GM18870 (cell line): ENCODE measurements at regions not wholly inside any gene's neighbourhood (a gene's known extent, or its start where the extent isn't known, plus 50 kb on each side); places are given as distances from the start of the nearest gene placed in this dataset.

Source experiments
- ATAC-seq: cut with Tn5 transposase; IDR thresholded peaks from one replicate; pipeline ENCODE4 v1.9.1; 2021; ENCODE audit warnings: moderate library complexity; ENCODE audit not compliant: unreplicated experiment

DNA sequence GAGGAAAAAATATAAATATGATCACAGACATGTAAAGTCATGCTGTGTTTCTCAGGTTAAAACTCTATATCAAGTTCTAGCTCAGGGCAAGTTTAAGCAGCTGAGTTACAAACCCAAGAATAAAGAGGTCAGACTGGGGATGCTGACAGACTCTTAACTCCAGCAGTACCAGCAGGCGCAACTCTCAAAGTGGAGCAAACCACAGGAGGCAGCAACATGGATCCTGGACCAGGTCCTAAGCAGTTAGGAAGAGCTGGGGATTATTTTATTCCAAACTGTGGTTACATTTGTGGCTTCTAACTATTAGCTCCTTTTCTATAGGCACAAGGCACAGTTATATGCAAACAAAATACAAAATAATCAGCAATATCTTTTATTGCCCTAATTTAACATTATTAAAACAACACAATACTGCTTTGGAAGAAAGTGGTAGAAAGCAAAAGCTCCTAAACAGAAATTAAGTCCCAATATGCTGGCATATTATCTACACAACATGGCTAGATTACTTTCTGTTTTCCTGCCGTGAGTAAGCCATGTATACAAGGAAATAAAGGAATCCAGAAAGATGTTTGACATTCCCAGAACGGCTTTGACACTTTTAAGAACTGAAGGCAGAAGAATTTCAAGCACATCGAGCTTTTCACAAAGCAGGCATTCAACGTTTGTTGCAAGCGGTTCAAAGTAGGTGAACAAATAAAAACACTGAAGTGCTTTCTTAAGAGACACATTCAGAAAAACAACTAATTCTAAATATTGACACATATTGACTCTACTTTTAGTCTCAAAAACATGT, 378.8 kb upstream of the ZNF608 start:
- ATAC-seq, result no peak

DNA sequence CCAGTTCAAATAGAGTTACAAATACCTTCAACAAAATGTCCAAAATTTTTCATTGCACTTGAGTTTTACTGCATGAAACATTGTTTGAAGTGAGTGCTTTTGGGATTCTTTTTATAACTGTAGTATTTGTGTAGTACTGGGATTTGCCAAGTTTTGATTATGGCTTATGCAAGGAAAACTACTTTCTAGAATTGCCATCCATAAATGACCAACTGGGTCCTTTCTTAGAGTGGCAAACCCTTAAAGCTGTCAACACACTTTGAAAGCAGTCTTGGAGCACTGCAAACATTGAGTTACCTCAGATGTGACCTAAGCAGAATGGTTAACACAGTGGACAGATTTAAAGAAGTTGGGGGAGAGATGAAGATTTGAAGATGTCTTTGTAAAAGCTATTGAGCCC, 379.6 kb upstream of the ZNF608 start:
- ATAC-seq, result no peak

DNA sequence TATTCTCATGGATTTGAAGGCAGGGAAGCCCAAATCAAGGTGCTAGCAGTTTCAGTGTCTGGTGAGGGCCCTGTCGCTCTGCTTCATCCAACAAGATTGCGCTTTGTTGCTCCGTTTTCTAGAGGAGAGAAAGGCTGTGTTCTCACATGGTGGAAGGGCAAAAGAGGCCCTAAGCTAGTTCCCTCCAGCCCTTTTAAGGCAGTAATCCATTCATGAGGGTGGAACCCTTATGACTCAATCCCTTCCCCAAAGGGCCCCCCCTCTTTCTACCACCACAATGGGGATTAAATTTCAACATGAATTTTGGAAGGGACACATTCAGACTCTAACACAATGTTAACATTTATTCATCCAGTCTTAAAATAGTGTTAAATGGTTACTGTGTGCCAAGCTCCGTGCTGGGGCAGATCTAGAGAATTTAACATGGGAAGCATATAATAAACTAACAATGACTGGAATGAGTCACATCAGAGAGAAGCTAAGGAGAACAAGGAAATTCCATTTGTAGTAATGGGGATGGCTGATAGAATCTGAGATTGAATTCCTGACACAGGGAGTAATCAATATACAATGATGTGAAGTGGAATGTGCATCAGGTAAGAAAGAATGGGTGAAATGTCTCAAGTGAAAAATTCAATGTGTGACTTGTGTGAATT, 382.8 kb upstream of the ZNF608 start:
- ATAC-seq, result no peak

DNA sequence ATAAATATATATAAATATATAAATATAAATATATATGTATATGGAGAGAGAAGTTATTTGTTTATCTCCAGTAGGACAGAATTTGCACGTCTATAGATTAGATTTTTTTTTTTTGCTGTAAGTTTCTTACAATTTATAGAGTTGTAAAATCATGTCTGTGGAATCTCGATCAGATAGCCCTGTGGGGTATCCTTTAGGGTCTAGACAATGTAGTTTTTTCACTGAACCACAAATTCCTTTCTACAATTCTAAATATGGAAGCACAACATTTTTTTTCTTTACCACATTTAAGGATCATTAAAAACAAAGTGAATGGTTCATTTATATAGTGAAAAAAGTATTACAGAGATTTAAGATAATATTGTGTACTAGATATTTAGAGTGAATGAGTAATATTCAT, 384.2 kb upstream of the ZNF608 start:
- ATAC-seq, result no peak

DNA sequence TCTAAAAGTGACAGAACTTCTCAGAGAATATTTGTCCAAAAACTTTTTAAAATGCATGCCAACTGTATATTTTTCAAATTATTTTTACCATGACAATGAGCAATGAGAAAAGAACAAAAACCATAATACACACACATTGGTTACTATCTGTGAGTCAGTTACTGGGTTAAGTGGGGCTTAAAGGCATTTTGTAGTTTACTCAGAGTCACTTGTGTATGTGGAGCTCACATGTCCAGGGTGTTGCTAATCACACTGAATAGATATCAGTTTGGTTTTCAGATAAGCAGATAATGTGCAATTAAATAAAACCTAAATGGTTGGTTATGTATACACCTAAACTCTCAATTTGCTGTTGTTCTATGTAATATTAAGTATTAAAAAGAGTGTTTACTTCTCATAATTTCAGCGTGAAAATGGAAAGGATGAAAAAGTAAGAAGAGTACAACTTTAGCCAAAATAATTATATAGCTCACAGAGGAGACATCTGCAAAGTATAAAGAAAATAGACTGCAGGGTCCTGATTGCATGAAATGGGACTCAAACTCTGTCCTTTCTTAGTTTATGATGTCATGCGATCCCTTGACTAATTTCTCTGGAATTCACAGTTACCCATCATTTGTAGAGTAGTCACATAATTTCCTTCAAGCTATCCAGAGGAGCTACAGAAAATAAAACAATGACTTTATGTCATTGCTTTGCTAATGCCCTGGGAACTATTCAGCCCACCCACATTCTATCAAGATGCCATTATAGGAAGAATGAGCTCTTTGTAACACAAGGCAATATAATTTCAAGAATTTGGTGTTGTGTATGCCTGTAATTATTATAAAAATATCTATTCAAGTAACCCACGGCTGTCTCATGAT, 388.0 kb upstream of the ZNF608 start:
- ATAC-seq, result no peak

DNA sequence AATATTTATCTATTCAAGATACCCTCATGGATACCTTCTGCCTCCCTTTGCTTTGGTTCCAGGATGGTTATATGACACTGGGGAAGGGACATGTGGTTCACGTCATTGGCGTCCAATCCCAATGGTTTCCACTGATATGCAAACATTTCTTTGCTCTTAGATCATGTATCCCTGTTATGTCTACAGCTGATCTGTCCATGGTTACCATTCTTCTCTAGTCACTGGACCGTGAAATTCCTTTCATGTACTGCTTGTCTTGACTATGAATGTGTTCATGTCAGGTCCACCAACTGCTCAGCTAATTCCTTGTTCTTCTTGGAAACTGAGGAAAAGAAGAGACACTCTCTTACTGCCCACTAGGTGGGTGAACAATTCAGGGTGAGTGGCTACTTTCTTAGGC, 391.1 kb upstream of the ZNF608 start:
- no peak for ATAC-seq

DNA sequence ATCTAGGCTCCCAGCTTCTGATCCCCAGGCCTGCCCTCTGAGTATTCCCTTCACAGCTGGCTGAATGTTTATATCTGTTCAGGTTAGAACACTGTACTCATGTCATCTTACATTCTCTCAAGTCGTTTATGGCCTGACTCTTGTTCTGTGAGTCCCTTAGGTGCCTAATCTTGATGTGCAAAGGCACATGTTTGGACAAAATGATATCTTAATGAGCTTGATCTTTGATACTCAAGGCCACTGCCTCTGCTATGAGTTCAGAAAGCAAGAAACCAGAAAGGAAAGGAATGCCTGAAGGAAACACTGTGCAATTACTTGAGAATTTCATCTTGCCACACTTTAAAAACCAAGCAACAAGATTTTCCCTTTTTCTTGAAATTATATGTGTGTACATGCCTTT, 391.8 kb upstream of the ZNF608 start:
- ATAC-seq, result no peak

DNA sequence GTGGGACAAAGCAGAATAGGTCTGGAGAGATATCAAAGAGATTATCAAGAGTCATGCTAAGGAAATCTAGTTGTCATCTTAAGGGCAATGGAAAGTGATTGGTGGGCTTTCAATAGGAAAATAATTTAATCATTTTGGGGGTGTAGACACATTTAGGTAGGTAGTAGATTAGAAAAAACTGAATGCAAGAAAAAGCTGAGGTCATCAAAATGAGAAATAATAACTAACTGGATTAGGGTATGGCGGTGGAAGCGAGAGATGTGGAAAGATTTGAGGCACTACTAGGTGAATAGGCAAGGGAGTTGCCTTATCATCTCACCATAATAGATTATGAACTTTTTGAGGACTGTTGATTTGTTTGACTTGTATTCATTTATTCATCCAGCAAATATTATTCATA, 393.2 kb upstream of the ZNF608 start:
- ATAC-seq, result no peak

DNA sequence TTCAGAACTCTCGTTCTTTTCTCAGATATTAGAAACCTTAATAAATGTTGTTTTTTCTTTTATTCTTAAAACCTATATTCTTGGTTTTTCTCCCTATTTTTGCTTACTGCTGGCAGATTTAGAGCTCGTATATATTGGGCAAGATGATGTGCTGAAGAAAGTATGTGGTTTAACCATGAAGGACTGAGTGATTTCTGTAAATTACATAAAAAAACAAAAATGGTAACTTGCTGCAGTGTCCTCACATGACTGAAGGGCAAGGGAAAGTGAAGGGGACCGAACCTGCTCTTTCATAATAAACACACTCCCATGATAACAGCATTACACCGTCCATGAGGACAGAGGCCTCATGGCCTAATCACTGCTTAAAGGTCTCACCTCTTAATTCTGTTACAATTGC, 393.8 kb upstream of the ZNF608 start:
- no peak for ATAC-seq

DNA sequence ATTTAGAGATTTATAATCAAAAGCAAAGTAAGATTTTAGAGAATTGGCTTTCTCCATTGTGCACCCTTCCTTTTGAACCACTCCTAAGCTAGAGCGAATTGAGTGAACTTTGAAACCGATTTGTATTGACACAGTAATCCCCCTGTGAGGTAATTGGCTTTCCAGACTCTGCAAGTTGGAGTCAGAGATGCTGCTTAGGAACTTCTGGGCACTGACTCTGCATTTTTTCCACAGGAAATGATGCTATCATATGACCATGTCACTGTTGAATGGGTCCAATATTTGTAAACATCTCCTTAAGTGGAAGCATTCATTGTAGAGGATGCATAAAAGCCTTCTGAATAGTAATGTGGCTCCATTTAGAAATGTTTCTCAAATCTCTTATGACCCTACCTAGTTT, 394.4 kb upstream of the ZNF608 start:
- ATAC-seq, result no peak

DNA sequence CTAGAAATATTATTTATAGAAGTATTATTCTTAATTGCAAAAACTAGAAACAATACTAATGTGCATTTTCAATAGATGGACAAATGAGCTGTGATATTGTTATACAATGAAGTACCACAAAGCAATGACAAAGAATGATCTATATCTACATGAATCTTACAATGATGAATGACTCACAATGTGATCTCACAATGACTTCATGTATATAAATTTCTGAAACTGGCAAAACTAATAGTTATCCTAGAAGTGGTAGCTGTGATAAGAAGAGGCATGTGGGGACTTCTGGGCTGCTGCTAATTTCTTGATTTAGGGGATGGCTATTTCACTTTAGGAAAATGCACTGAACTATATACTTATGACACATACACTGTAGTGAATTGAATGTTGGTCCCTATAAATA, 396.0 kb upstream of the ZNF608 start:
- ATAC-seq, result peak; percentile 74

DNA sequence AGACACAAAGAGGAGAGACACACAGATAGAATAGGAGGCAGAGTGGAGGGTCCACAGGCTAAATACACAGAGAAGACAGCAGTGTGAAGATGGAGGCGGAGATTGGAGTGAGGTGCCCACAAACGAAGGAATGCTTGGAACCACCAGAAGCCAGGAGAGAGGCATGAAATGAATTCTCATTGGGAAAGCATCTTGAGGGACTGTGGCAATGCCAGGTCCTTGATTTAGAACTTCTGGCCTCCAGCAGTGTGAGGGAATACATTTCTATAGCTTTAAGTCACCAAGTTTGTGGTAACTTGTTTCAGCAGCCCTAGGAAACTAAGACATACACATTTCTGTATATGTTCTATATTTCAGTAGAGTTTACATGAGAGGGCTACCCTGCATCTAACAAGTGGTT, 396.6 kb upstream of the ZNF608 start:
- no peak for ATAC-seq

DNA sequence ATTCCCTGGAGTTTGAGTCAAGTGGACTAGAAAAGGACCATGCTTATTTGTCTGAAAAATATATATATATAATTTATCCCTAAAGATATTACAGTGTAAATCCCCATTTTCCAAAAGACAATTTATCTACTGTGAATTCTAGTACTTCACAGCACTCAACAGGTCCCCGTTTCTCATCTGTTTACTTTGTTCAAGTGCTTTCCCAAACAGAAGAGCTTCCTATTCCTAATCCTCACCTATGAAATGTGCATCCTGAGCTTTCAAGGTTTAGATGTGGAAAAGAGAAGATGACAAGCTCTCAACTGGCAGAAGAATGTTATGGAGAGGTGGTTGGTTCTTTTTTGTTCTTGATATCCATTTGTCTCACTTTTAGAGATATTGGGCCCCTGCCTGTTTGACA, 401.6 kb upstream of the ZNF608 start:
- ATAC-seq, result no peak

DNA sequence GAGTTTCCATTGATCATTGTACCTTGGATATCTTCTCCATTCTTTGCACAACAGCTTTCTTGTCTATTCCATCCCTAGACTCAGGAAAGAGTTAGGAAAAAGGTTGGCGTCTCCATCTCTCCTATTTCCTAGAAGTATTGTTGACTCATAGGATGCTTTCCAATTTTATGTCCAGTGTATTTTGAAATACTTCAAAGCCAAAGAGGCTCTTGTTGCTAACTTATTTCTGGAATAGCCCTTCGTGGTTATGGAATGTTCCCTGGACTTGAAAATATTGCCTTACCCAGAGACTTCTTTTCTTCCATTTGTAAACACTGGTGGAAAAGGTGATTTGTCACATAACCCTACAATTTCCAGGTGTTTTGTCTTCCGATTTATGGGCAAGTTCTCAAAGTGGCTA, 402.3 kb upstream of the ZNF608 start:
- ATAC-seq, result no peak

DNA sequence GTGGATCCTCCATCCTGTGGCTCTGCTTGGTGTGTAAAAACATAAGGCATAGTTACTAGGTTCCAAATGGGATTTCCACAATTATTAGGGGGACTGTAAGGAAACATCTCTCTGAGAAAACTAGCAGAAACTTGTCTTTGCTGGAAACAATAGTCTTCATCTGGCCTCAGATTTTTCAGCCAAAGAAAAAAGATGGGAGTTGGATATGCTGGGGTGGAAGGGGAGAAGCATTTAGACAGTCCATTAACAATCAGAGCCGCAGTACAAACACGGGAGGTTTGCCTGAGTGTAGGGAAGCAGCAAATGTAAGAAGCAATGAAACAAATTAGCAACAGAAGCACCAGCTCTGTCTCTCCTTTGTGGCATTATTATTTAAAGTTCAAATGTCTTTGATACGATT, 402.7 kb upstream of the ZNF608 start:
- no peak for ATAC-seq

DNA sequence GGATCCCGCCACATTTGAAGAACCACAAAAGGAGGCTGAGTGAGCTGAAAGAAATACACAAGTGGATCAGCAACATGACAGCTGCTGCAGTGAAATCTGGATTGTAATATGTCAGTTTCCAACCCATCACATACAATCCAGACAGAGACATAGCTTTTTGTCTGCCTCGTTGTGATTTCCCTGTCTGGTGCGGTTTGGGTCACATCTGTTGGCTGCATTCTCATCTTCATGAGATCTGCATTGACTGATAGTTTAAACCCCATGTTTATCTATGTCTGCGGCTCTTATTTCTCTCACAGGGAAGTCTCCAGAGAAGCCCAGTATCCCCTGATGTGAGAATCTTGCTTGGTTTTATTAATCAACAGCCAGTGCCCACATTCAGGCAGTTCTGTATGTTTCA, 403.1 kb upstream of the ZNF608 start:
- ATAC-seq, result no peak

DNA sequence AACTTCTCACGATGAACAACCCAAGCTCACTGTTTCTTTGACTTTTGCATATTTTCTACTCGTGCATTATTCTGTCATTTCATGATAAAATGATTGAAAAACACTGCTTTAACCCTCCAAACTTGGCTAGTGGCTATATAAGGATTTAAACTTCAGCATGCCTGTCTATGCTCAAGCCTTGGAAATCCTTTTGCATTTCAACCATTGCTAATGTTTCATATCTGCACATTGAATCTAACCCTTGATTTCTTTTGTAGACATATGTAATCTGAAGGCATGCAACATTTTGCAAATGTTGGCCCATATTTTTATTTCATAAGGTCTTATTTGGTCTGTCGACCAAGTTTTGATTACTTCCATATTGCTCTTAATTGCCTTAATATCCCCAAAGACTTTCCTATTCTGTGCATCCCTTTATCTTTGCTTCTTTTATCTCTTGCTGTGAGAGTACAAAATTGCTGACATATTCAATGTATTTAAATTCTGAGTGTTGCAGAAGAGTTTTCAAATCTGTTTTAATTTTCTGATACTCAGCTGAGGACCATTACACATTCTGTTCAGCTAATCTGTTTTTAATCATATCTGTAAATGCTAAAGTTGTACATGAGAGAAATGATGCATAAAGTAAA, 403.7 kb upstream of the ZNF608 start:
- no peak for ATAC-seq

DNA sequence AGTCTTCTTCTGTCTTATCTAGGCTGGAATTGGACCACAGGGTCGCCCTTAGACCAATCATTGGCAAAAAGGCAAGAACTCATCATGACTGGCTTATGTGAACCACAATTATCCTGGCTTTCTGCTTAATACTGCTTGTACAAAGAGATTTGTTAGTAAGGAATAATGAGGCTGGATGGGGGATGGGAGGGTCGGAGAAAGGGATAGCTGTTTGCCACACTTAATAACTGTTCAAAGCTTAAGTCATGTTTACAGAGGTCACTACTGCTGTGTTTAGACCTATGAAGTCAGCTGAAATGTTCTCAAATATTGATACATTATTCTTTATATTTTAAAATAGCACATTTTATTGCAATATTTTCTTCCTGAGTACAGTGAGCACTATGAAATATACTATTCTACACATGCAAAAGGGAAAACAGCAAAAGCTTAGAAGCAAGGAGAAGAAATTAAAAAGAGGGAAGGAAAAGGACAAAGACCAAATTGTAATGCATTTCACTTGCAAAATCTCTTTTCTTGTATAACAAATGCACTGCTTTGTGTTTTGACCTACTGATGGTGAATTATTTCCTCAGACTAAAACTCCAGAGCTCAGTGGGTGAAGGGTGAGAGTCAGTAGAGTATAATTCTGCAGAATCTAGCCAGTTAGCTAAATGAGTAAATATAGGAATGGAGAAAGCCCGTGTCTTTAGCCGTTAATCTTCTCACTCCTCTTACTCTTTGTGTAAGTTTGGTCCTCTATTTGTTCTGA, 404.9 kb upstream of the ZNF608 start:
- ATAC-seq, result no peak

DNA sequence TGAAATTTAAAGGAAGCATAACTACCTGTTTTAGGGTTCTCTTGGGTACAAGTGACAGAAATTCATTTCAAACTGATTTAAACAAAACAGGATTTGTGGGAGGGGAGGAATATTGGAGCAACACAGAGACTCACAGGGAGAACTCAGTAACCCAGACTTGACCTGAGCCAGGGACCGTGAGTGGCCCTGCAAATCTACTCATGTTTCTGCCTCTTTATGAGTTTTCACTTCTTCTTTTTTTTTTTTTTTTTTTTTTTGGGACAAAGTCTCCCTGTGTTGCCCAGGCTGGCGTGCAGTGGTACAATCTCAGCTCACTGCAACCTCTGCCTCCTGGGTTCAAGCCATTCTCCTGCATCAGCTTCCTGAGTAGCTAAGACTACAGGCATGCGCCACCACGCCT, 405.6 kb upstream of the ZNF608 start:
- ATAC-seq, result peak; percentile 82

DNA sequence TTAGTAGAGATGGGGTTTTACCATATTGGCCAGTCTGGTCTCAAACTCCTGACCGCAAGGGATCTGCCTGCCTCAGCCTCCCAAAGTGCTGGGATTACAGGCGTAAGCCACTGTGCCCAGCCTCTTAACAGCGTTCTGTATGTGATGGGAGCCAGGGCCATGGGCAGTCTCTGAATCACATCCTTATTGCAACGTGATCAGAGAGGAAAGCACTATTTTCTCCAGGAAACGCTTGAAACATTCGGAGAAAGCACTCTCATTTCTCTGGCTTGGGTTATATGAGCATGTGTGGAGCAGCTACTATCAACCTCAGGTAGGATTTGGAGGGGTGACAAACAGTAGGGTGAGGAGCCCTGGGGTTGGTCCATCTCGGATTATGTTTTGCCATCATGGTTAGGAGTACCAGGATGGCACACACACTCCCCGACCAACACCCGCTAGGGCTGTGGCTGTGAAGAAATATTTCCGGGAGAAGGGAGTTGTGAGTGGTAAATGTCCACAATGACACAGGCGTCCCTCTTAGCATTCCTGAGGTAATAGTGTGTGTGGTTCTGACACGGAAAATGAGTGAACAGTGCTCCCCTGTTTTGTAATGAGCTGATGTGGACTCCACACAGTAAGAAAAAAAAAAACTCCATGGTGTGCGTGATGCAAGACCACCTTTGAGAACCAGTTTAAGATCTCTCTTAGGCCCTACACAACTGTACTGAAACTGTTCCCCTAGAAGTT, 406.2 kb upstream of the ZNF608 start:
- ATAC-seq, result no peak
